ENCODE measurements at regions not wholly inside any gene's neighbourhood (a gene's known extent, or its start where the extent isn't known, plus 50 kb on each side); places are given as distances from the start of the nearest gene placed in this dataset.

DNA sequence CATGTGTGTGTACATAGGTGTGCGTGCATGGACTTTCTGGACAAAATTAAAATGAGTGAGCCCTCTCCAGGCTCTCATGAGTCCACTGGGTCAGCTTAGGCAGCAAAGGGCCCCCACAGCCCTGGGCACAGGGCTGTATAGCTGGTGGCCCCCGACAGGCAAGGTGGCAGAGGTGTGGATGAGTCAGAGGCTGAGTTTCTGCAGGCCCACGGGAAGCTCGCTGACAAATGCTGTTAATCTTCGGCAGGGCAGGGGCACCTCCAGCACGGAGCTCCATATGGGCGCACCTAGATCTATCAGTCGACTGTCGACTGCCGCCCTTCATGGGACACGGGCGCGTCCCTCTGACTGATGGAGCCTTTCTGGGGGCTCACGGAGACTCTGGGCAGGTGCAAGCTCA, 181.1 kb downstream of the URI1 start:
- H3K14ac ChIP-seq (ENCODE audit: insufficient read length): no peak overlapping the region
- no peaks in the 10 kb centered on the region for H3K36me3 ChIP-seq (ENCODE audit: control insufficient read depth in 2 of 4, insufficient read depth in 4 of 4, low read length in 3 of 4)
- H4K20me1 ChIP-seq (replicated peaks in 1 of 2; ENCODE audit: control insufficient read depth in 1 of 2, insufficient read depth in 2 of 2, low read length in 2 of 2): peaks cover 0 to 6% of the 10 kb centered on the region in 2 experiments
- no peak overlapping the region for H3K23ac ChIP-seq (ENCODE audit: insufficient read length)
- peaks cover 7% of the 10 kb centered on the region; the same call in 1 of the 2 replicates for H3K23me2 ChIP-seq (ENCODE audit: low read depth, low read length)
- no peak overlapping the region for H2AK5ac ChIP-seq (ENCODE audit: low read depth, low read length)
- no peak overlapping the region for H3K4me2 ChIP-seq (ENCODE audit: insufficient read depth in 1 of 2, low read depth in 2 of 2, low read length in 2 of 2)
- FAIRE-seq (no peak), DNase-seq (ENCODE audit: low read depth in 1 of 2, low spot score in 2 of 2) (no peak)
- no peaks in the 10 kb centered on the region for H3K9me3 ChIP-seq (ENCODE audit: insufficient read depth in 2 of 2, low read depth in 1 of 2, low read length in 1 of 2)
- H2BK15ac ChIP-seq (ENCODE audit: low read length): no peak overlapping the region
- no peak overlapping the region for H3K9ac ChIP-seq (replicated peaks in 1 of 4; ENCODE audit: extremely low read depth in 1 of 4, low read depth in 3 of 4, low read length in 3 of 4)
- TF ChIP-seq CREB1 (IDR thresholded peaks at IDR 0.05): no peak
- no peak overlapping the region for H2AFZ ChIP-seq (ENCODE audit: low read length)
- no peak overlapping the region for H4K5ac ChIP-seq (ENCODE audit: insufficient read length, low read depth, low read length)
- H2BK12ac ChIP-seq (ENCODE audit: low read depth, low read length): no peak overlapping the region
- H4K8ac ChIP-seq (ENCODE audit: extremely low read depth, insufficient read depth, low read length): no peak overlapping the region
- H3K18ac ChIP-seq (ENCODE audit: extremely low read depth, low read length): no peak overlapping the region
- ChIA-PET CTCF (ENCODE audit: partially characterized antibody) (interaction anchor here (0.5 to 1.7 kb wide), 5 partner anchors 10 to 72 kb away, joined by 3 to 5 read pairs (median 4); no protein-coding TSS in a partner anchor), POLR2A (ENCODE audit: partially characterized antibody) (interaction anchor here (0.8 kb wide), 1 partner anchor 251 kb away, joined by 4 read pairs; no protein-coding TSS in a partner anchor)
- no peaks in the 10 kb centered on the region for H3K79me1 ChIP-seq (ENCODE audit: low read depth, low read length)
- H3K56ac ChIP-seq (replicated peaks; ENCODE audit: insufficient read length, low read depth, low read length): no peak overlapping the region
- no peak overlapping the region for H3K4me3 ChIP-seq (ENCODE audit: extremely low read depth in 1 of 4, insufficient read depth in 2 of 4, low read depth in 3 of 4, low read length in 4 of 4)
- H4K91ac ChIP-seq (replicated peaks; ENCODE audit: insufficient read length, low read length): no peak overlapping the region
- H3K27ac ChIP-seq (ENCODE audit: low read depth, low read length): no peak overlapping the region
- no peaks in the 10 kb centered on the region for H3K4me1 ChIP-seq (replicated peaks in 1 of 4; ENCODE audit: control insufficient read depth in 3 of 4, insufficient read depth in 4 of 4, low read length in 3 of 4)
- no peak overlapping the region for H3K4ac ChIP-seq (replicated peaks; ENCODE audit: insufficient read length, low read depth, low read length)
- no peak overlapping the region for H2BK5ac ChIP-seq (ENCODE audit: low read depth, low read length)
- H2BK120ac ChIP-seq (replicated peaks; ENCODE audit: low read depth, low read length): no peak overlapping the region
- no peaks in the 10 kb centered on the region for H3K27me3 ChIP-seq (replicated peaks in 1 of 4; ENCODE audit: control insufficient read depth in 3 of 4, extremely low read depth in 1 of 4, insufficient read depth in 3 of 4, low read length in 3 of 4)
- no peaks in the 10 kb centered on the region for H3K79me2 ChIP-seq (ENCODE audit: control insufficient read depth in 1 of 2, insufficient read depth in 2 of 2, low read length in 2 of 2)
- WGBS, 2 experiments (ENCODE audit: extremely low coverage in 1 of 2, insufficient coverage in 1 of 2, insufficient read length in 1 of 2, insufficient replicate concordance in 2 of 2, low coverage in 1 of 2, low lambda C conversion rate in 2 of 2, missing lambda C conversion rate in 1 of 2): 93% methylated on average over 14 of the region's 14 CpGs; no CpG with 5 or more reads in 1 of the 2 experiments
- H2BK20ac ChIP-seq (ENCODE audit: low read length): no peak overlapping the region

Measured in H1 (cell line).